NCI-H2029 treated with DMSO at 0.1 percent for 48 hours (cell line): ENCODE measurements at regions not wholly inside any gene's neighbourhood (a gene's known extent, or its start where the extent isn't known, plus 50 kb on each side); places are given as distances from the start of the nearest gene placed in this dataset.
"Not testable (repeated sequence)": the region's sequence is repeated elsewhere in the genome, so short reads cannot be mapped to it uniquely, and the experiment has no call there.

ENCODE experiments used
- DNase-seq: peaks from one replicate; lab custom pipeline; 2025; lab: John Stamatoyannopoulos, UW

GRCh38 chr3:102686792-102687191, 252.0 kb downstream of the ZPLD1 start:
- no peak for DNase-seq

DNA sequence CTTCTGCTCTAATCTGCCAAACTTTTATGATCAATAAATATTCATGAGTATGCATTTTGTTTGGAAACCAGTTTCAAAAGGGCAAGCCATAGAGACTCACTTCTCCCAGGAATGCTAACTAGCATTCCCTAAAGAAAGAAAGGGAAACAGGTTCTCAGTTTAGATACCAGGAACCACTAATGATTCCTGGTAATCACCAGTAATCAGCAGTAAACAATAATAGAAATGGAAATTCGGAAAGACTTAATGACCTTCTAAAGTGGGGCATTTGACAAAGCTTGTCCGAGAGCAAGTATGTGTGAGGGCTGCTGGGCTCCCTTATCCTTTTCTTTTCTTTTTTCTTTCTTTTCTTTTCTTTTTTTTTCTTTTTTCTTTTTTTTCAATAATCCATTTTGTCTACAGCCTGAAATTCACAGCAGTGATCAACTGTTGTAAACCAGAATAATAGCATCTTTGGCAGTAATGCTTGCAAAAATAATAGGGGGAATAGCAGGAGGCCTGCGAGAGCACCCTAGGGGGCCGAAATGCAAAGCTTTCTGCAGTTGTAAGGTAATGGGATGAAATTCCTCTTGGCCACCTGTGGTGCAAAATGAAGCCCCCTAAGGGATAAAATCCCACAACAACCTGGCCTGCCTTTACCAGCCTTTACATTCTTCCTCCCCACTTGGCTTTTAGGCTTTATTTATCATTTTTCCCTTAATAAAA, 253.2 kb downstream of the ZPLD1 start:
- DNase-seq: no peak

DNA sequence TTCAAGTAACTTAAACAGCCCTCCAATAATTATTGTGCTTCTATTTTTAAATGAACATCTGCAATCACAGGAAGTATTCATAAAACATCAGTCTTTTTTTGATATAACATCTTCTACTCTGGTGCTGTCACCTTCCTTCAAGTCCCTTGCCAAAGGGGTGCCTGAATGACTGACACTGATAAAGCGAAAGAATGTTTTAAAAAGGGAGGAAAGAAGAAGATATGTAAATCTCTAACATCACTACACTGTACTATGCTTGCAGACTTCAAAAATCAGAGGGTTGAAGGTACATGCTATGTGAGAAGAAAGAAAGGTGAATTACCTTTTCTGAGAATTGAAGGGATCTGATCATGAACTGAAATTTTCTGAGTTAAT, 253.7 kb downstream of the ZPLD1 start:
- no peak for DNase-seq

GRCh38 chr3:102691507-102691906, 256.7 kb downstream of the ZPLD1 start:
- no peak for DNase-seq

- DNase-seq: no peak
These were observed 264.4 kb downstream of the ZPLD1 start for GRCh38 chr3:102699104-102699818.

DNA sequence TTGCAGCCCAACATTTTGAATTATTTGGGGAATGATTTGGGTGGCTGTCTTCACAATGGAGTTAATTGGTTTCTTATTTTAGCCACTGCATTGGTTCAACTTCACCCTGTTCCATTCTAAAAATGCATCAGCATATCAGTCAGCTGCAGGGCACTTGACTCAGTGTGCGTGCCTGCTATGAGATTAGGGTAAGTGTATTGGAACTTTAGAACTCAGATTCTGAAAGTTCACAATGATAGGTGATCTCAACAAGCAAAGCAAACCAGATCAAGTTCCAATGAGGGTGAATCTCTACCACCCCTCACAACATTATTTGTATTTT, 265.0 kb downstream of the ZPLD1 start:
- no peak for DNase-seq

- DNase-seq: no peak
These were observed 278.1 kb downstream of the ZPLD1 start for GRCh38 chr3:102712896-102713295.

DNA sequence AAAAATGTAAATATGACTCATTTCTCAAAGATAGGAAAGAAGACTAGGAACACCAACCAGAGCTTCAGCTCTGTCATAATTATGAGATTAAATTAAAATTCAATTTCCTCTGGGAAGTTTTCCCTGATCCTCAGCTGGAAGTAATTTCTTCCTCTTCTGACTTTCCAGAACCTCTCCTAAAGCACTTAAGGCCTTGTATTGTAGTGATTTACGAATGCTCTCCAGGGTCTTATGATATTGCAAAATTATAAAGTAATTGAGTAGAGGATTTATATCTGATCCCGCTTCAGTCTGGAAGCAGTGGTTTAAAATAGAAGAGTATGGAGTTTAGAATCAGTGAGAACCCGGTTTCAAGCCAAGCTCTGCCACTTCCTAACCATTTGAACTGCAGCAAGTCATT, 279.8 kb downstream of the ZPLD1 start:
- no peak for DNase-seq

DNA sequence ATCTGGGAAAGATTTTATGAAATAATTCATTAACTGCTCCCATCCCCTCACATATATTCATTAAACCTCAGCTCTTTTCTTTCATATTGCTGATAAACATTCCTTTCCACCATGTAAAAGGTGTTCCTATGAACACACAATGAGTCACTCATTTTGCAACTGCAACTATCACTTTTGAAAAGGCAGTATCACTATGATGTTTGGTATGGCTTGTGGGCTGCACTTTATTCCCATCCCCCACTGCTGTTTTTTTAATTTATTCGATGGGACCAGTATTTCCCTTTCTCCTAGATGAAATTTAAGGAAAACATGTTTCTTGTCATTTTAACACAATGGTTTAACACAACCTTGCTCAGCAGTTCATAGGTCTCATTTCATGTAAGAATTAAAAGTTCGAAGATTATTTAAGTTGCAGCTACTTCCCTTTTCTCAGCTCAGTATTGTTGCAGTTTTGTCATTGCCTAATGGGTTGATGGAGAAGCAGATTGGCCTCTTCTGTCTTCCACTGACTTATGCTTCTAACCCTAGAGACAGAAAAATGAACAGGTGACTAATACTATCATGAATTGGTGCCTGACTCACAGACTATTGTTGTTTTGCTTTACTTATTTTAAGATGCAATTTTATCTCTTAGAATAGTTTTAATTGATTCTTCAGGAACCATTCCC, 280.3 kb downstream of the ZPLD1 start:
- DNase-seq: no peak

DNA sequence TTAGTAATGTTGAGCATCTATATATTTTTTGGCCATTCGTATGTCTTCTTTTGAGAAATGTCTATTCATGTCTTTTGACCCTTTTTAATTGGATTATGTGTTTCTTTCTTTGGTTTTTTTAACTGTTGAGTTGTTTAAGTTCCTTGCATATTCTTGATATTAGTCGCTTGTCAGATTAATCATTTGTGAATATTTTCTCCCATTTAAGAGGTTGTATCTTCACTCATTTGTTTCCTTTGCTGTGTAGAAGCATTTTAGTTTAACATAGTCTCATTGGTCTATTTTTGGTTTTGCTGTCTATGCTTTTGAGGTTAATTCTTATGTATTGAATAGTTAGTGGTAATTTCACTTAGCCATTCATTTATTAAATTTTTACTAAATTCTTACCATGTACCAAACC, 283.8 kb downstream of the ZPLD1 start:
- DNase-seq: no peak

- no peak for DNase-seq
These were observed 287.5 kb downstream of the ZPLD1 start for GRCh38 chr3:102722317-102722716.

GRCh38 chr3:102727340-102727739, 292.5 kb downstream of the ZPLD1 start:
- no peak for DNase-seq

DNA sequence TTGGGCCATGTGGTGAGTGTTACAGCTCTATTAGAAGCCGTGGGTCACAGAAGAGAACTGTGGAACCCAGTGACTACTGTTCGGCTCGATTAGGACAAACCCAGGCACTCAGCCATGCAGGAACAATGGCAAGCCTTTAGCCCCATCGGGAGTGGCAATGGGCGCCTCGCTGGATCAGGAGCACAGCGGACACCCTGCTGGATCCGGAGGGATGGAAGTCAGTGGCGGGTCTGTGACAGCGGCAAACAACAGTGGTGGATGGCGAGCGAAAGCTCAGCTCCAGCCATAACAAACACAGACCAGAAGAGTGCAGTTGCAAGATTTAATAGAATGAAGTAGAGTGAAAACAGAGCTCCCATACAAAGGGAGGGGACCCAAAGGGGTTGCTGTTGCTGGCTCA, 297.8 kb downstream of the ZPLD1 start:
- DNase-seq: not testable (repeated sequence)

DNA sequence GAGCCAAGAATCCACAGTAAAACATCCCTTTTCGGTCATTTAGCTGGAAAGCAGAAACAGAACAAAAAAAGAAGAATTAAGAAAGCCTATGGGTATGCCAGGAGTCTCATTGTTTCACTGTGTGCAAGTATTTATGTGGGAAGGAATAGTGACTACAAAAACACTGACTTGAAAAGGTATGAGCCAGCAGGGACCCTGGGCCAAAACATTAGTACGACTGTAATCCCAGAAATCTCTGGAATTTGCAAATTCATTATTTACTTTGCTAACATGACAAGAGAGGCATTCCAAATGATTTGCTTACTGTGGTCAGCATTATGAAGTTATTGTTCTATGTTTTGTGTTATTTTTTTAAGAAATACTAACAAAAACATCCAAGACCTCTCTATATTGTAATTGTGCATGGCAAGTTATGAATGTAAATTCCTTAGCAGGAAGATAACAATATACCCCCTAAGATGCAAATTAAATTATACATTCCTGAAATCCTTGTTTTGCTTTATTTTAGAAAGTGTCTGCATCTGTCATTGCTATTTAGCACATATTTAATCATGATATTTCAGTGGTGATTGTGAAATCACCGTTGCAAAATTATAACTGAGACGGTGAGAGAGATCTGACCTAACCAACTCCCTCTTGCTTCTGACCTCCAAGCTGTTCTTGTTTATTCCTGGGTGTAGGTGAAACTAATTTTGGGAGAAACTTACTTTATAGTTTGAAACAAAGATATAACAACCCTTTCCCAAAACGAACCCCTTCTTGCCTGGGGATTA, 299.2 kb downstream of the ZPLD1 start:
- DNase-seq: no peak

DNA sequence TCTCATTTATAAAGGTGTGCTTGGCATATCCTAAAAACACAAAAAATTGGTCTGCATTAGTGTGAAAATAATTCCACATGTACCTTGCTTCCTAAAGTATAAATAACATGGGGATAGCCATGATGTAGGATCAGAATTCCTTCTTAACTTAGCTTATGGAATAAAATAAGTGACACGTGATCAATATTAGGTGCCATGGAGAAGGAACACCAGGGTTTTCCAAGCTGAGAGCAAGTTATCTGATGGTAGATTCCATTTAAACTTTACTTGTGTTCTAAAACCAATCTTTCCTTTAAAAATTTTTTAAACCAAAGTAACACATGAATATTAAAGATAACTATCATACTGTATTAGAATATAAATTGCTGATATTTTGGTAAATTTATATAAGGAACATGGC, 300.5 kb downstream of the ZPLD1 start:
- DNase-seq: no peak

DNA sequence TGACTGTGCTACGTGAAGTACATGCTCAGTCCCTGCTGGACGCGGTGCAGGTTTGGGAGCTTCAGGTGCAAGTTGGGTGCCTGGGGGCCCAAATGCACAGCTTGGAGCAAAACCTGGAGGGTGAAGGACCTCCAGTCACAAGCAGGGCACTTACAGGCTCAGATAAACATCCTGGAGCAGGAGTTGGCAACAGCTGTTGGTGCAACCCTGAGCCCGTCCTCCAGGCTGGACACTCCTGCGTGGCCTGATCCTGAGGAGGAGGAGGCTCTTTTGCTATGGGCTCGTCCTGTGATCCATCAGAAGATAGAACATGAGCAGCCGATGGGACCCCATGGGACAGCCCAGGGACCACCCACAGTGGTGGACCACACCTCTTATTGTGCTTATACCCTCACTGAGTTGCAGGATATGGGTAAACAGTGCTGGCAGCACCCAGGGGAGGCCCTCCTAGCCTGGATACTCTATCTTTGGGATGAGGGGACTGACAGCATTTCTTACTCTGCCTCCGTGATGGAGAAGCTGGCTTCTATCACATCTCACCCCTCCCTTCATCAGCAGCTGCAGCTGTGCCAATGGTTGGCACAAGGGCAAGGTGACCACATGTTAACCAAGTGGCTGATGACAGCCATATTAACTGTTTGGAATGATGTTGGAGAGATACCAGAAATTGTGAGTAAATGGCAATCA, 301.6 kb downstream of the ZPLD1 start:
- no peak for DNase-seq

- no peak for DNase-seq
These were observed 302.1 kb downstream of the ZPLD1 start for GRCh38 chr3:102736975-102737304.

GRCh38 chr3:102737353-102737752, 302.5 kb downstream of the ZPLD1 start:
- no peak for DNase-seq

DNA sequence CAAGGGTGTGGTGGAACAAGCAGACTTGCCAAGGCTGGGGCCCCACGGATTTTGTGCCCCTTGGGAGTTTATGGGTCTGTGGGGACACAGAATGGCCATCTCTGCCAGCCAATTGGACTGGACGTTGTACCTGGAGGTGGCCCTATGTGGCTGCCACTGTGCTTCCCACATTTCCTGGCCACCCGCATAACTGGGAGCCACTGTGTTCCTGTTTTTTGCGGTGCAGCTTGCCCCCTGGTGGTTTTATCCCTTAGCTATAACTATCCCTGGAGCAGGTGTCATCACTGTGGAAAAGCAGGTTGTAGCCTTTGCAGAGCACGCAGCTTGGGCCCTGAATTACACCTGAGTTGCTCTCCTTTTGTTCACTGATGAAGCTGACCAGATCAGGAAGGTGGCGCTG, 306.3 kb downstream of the ZPLD1 start:
- DNase-seq: no peak

DNA sequence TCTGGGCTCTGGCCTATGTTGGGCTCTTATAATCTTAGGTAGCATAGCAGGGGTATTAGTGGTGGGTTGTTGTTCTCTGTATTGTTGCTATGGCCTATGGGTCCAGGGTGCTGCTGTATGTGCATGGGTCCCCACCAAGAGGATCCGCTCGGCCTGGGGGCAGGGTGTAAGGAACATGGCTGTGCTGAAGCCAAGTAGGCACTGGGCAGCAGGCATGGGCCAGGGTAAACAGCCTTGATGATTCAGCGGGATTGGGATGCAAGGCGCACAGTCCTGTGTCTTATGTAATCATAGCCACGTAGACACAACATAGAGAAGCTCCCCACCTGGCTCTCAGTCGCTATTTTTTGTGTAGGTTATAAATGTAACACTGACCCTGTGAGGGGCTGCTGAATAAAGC, 306.9 kb downstream of the ZPLD1 start:
- no peak for DNase-seq

DNA sequence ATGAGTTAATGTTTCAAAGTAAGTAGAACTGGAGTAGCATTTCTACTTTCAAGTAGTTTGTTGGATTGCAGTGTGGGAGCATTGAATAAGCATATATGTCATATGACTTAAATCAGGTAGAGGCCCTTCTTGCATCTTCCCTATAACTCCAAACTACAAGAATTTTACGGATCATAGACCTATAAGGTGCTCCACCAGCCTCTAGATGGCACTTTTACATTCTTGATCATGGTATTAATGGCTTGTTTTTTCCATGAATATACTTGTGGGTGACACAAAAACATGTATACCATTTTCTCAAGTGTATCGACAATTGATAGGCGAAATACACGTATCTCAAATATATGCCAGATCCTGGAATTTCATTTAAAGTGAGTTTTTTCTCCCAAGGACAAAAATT, 311.1 kb downstream of the ZPLD1 start:
- no peak for DNase-seq

DNA sequence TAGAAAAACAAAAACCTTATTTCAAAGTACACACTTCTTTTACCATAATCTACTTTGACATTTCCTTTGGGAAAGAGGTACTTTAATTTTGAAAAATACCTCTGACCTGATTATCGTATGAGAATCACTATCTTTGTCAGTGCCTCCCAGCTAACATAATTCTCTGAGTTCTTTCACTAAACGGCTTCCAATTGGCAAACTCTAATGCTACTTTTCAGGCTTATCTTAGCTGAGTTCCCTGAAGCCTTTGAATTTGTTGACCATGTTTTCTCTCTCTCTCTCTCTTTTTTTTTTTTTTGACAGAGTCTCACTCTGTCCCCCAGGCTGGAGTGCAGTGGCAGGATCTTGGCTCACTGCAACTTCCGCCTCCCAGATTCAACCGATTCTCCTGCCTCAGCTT, 312.8 kb downstream of the ZPLD1 start:
- DNase-seq: no peak
